ENCODE measurements at regions not wholly inside any gene's neighbourhood (a gene's known extent, or its start where the extent isn't known, plus 50 kb on each side); places are given as distances from the start of the nearest gene placed in this dataset.

DNA sequence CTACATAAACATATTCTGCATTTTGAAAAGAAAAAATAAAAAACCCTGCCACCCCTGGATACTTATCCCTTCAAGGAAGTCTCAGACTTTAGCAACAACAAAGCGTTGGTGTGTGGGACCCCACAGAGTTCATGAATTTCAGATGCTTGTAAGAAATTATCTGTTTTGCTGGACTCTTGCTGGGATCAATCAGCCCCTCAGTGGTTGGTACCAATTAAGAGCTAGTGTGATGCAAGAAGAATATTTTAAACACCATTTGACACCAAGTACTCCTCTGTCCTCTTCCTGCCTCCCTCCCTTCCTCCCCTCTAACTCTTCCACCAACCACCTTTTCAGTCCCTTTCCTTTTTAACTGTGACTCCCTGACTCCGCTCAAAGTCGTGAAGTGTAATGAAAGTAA is 51.5 kb downstream of the SST start:
- DNase-seq, result no peak

DNA sequence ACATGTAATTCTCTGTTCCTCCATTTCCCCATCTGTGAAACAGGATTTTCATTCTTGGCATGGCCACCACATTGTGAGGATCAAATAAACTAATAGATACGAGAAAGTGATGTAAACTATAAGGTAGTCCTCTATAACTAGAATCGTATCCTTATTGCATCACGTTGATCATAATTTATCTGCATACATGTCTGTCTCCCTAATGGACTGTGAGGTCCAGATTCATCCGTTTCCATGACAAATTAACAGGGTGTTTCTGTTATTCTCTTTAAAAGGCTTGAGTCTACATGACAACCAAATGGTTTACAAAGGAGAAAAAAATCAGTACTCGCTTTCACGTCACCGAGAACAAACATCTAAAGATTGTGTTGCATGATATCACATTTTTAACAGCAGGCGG is 53.0 kb downstream of the SST start:
- DNase-seq, result no peak

DNA sequence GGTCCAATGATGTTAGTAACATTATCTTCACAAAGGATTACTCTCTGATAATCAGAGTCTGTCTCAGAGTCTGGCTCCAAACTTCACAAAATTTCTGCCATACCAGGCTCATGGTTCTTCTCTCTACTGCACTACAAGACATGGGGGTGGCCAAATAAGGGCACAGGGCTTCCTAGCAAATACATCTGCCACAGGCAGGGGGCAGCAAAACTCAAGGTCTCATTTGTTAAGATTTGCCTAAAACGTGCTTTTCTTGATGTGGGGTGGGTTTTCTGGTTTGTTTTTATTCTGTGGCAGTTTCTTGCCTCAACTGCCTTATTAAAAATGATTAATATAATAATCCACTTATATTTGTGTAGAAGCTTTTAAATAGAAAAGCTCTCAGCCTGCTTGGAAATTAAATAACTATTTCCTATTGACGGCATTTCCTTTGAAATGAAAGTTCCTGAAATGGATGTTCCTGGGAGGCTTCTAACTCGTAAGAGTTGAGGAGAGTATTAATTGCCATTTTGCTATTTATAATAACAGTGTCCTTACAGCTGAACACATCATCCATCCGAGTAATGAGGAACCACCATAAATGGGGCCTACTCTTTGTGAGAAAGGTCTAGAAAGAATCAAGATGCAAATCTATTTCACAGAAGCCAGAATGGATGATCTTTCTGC is 53.8 kb downstream of the SST start:
- DNase-seq, result peak; percentile 41

DNA sequence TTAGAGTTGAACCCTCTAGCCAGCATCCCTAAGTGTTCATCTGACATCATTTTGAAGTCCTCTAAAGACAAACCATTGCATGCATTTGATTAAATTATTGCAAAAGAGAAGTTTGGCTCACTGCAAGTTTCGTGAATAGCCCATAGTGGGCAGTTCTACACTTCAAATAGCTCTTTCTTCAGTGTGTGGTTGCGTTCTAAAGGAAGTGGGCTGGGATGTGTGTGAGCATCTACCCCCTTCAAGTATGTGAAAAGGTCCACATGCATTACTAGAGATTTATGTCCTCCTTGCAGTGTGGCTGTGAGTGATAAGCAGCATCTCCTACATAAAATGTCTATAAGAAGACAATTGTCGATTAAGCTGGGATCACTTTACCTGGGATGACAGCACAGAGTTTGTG is 54.6 kb downstream of the SST start:
- DNase-seq, result no peak

DNA sequence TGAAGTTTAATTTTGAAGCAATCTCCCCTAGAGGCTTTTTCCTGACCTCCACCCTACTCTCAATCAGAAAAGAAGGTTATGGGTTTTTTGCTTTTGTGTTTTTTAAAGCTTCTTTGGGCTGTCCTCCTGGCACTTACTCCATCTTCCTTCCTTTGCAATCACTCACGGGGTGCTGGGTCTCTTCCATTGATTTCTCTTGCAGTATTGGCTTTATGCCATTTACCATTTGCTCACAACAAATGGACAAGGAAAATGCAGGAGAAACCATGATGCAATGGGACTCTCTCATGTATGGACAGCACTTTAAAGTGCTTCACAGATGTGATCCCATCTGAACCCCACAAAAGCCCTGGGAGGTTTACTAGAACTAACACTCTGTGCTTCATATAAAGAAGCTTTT is 57.5 kb downstream of the SST start:
- no peak for DNase-seq

DNA sequence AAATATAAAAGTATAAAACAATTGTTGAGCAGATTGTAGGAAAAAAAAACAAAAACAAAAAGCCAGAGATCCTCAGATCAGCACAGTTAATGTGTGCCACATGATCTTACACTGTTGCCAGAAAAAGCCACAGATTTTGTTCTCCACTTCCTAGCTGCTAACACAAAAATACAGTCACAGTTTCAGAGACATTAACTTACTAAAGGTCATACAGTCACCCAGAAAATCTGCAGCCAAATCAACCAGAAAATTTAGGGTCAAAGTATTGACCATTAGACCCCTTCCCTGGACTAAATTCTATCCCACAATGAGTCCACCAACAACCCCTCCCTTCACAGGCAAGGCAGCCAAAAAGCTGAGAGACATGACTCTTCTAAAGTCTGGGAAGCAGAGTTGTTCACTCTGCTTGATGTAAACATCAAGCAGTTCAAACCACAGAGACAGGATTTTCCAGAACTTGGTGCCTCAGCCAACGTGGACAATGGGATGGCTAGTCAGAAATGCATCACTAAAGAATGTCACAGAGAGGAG is 59.1 kb downstream of the SST start:
- no peak for DNase-seq

DNA sequence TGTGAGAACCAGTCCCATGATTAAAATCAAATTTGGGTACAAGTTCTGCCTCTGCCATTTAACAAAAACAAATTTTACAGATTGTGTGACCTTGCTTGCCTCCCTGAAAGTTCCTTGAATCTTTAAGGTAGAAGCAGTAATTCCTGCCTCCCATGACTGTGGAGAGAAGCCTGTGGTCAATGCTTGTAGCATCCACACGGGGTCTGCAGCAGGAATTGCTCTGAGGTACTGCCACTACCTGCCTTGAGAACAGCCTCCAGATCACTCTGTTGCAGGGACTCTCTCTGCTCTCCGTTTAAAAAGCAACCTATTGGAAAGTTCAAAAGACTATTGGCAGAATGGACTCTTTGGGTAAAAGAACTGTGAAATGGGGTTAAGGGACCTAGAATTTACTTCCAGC is 75.9 kb downstream of the SST start:
- no peak for DNase-seq

DNA sequence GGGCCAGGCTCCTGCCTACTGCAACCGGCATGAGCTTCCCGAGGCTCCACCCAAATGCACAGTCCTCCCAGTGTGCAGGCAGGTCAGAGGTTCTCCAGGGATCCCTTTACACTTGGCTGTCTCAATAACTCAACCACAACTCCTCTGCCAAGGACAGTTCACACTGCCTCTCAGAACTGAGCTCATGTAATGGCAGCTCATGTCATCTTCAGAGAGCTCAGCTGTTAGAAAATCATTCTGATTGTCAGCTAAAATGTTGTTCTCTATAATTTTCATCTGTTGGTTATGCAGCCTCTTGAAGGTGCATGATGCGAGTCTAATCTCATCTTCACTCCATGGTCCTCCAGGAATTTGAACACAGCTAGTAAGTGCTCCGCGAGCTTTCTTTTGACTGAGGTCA is 76.7 kb downstream of the SST start:
- no peak for DNase-seq

DNA sequence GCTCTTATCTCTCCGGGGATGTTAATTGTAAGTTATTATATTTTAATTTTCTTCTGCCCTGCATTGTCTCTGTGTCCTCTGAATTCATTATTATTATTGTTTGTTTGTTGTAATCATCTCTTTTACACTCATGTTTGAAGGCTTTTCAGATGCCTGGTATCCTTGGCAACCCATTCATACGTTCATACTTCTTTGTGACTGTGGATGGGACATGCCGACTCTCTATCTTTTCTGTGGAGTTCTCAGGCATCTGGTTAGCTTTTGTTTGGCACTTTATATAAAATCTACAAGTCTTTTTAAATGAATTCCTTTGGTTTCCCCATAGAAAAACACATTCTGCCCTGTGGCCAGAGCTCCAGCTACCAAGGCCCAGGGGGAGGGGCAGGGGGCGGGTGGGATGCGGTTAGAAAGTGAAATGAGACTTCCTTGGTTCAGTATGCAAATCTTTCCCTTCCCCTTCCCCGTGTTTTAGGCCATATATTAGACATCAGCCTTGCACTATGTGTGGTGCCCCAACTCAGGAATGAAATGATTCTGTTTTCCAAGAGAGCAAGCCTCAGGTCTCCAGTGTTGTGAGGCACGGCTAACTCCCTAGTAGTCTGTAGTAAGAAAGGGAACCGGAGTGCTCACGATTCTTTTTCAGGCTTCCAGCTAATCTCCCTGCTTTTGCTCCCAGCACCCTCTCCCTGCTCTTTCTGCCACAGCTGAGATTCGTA is 79.2 kb downstream of the SST start:
- DNase-seq, result no peak

DNA sequence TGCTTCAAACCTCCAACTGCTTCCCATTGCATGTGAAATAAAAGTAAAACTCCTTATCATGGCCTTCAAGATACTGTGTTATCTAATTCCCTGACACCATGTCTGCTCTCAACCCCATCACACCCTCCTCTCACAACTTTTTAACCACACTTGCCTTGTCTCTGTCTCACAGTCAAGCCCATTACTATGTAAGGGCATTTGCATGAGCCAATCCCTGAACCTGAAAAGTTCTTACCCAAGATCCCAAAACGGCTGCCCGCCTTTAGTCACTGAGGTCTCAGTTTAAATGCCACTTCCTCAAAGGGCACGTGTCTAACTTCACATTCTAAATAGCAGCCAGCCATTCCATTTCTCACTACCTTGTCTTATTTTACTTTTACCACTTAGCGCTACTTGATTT is 83.1 kb downstream of the SST start:
- DNase-seq, result no peak

DNA sequence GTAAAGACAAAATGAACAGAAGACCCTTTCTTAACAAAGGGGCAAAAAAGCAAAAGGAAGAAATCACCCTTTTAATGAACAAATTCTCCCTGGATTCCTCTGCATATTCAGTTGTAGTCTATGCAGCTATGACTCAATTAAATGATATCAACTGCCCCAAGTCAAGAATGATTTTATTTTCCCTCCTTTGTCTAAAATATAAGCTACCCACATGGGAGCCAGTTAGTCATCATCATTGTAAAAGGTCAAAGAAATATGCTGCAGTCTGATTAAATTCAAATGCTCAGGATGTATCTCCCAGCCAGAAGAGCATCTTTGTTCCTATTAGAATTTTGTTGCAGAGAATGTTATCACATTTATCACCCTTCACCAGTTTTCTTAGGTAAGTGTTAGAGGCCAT is 84.0 kb downstream of the SST start:
- DNase-seq, result no peak

DNA sequence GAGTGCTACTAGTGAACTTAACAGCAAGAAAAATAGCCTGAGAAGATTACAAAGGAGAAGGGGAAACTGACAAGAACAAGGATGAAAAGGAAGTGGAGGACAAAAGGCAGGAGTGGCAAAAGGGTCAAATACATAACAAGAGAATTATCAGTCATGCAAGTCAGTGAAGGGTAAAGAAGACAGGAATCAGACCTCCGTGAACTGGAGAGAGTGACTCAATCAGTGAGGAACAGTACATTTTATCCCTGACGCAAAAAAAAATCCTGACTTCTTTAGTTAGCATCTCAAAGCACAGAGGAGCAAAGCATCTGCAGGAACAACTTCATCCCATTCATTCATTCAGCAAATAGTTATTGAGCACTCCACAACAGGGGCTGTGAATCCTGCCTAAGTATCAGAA is 97.8 kb downstream of the SST start:
- no peak for DNase-seq

DNA sequence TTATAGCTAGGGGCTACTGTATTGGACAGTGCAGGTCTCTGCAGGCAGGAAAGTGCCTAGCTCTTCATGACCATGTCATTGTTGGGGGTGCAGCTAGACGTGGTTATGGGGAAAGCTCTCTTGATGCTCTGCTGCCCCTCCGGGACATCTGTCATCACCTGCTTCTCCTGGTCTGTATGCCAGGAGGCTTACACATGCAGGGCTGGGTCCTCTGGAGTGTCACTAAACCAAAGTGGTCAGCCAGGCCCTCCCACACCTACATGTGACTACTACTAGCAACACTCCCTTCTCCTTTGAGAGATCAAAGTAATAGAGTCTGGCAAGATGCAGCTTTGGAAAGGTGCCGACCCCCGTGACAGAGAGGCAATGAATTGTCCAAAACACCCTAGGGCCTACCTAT is 98.5 kb downstream of the SST start:
- DNase-seq, result no peak

DNA sequence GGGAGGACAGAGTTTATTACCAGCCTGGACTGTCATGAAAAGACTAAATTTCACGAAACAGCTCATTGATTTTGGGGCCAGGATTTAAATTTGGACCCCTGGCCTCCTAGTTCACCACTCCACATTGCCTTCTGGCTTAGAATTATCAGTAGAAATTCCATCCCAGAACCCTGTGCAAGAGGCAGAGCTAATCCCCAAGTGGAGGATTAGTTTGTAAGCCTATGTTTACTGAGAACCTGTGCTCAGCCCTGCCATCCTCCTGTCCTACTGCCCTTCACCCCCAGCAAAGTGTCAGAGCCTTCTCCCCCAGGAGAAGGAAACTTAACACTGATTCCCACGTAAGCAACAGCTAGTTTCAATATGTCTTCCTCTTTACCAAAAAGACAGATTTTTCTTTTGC is 99.4 kb downstream of the SST start:
- no peak for DNase-seq

DNA sequence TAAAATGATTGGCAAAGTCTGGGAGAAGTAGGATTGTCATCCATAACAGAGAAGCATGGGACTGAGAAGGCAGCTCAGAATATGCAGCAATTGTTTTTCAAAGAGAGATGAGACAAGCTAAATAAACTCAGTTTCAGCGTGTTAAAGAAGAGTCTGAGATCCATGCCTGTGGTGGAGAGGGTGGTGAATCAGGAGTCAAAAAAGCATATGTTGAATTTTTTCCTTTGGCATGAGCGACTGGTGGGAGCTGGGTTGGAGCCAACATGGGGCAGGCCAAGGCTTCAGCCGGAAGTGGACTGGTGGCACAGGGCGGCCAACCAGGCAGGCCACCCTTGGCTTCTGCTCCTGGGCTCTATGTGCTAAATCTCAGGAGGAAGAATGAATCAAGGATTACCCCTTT is 102.0 kb downstream of the SST start:
- DNase-seq, result no peak

DNA sequence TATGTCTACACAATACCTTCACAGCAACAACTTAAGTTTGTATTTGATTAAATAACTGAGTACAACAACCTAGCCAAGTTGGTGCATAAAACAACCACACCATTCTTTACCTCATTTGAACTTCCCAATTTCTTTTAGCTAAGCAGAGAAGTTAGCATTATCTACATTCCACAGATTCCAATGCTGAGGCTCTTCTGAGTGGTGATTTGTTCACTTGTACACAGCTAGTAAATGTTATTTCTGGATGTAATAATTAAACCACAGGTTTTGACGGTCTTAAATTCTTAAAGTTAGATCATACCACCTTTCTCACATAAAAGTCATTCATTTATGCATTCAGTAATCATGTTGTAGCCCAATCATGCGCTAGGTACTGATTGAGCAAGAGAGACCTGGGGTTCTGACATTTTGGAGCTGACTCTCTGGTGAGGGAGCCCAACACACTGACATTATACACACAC is 102.5 kb downstream of the SST start:
- DNase-seq, result no peak

DNA sequence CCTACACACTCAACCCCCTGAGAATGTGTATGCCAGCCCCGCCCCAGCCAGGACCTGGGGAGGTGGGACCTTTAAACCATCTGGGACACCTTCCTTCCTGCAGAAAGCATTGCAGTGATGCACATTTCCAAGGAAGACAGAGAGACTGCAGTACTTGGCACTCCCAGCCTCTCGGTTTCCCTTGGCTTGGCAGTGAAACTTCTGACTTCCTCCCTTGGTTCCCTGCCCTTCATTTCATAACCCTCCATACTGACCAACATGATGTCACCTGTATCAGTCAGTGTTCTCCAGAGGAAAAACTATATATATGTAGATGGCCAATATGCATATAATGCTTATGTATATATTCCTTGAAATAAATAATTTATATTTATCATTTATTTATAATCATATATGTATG is 103.2 kb downstream of the SST start:
- DNase-seq, result no peak

DNA sequence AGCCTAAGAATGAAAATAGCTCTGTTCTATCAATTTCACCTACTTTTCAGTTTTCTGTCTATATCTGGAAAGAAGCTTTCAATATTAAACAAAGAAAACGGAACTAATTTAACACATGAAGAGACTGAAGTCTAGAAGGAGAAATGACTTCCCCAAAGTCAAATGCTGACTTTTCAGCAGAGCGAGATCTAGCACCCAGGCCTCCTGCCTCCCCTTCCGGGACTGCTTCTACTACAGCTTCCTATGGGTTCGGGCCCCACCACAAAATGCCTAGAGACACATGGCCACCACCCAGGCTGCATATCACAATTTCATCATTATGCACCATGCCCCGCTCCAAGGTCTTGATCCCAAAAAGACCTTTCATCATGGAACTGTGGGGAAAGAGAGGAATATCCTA is 104.5 kb downstream of the SST start:
- DNase-seq, result no peak

DNA sequence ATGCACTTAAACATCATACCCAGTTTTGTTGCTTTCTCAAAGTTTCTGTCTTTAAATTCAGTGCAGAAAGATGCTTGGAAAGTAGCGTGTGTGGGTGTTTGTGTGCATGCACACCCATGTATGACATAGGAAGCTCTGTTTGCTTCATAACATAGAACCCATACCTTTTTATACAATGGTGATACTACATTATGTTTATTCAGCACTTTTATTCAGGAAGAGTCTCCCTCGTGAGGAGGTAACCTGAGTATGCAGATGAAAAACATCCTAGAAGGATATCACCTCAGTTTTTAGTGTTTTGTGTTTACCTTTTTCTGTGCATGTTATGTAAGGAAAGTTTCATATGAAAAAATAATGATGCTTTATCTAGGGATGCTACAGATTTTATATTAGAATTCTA is 111.2 kb downstream of the SST start:
- no peak for DNase-seq

DNA sequence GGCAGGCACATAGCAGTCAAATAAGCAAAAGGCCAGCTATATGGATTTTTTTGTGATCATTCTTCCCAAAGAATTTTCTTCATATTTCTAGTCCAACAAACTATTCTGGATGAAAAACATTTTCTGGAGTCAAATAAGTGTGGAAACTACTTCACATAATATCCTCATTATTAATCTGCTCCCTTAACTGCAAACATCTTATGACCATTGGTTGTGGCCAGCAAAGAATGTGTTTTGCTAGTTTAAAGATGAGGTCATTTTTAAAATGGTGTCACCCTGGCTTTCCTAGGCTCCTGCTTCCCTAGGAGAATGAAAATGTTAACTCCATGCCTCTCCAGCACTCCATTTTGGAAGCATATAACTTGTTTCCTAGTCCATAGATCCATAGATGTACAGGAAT is 118.8 kb downstream of the SST start:
- no peak for DNase-seq

DNA sequence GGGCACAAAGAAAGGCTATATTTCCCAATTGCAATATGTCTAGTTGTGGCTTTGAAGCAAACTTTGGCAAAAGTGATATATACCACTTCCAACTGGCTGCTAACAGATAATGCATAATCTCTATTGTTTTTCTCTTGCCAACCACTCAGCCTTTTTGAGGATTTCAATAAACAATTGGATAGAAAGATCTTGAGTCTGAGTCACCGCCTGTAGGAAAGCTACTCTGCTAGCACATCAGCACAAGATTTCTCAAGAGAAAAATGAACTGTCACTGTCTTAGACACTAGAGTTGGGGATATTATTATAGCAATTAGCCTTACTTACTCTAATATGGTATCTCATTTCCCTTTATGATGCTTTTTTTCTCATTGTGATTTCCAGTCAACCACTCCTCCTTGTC is 119.7 kb downstream of the SST start:
- DNase-seq, result no peak

DNA sequence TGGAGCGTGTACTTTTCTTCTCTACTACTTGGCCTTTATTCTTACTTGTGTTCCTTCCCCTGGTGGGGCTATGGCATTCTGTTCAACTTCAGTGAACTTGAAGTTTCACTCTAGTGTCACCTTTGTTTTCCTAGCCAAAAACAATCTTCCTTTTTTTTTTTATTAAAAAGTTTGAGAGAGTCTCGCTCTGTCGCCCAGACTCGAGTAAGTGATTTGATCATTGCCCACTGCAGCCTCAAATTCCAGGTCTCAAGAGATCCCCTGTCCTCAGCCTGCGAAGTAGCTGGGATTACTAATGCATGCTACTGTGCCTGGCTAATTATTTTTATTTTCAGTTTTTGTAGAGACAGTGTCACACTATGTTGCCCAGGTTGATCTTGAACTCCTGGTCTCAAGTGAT is 124.8 kb downstream of the SST start:
- DNase-seq, result no peak

DNA sequence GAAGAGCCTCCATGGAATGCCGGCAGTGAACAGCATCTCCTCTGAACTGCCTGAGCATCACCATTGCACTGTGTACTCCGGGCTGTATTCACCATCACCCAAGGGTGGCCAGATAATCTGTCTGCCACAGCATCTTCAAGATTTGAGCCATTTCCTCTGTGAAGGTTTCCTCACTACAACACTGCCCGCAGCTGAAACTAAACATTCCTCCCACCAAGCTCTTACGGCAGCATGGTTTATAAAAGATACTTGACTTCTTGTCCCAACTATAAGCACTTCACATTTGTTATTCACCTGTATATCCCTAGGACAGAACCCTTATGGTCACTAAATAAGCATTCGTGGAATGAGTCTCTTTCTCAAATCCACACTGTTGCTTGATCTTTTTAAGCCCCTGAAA is 125.9 kb downstream of the SST start:
- no peak for DNase-seq

DNA sequence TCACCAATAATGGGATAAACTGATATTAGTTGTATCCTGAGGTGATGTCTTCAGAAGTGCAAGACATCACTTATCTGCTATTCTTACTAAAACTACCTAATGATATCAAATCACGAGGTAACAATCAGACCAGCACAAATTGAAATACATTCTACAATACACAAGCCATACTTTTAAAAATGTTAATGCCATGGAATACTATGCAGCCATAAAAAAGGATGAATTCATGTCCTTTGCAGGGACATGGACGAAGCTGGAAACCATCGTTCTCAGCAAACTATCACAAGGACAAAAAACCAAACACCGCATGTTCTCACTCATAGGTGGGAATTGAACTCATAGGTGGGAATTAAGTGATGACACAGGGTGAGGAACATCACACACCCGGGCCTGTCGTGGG is 129.3 kb downstream of the SST start:
- DNase-seq, result no peak

DNA sequence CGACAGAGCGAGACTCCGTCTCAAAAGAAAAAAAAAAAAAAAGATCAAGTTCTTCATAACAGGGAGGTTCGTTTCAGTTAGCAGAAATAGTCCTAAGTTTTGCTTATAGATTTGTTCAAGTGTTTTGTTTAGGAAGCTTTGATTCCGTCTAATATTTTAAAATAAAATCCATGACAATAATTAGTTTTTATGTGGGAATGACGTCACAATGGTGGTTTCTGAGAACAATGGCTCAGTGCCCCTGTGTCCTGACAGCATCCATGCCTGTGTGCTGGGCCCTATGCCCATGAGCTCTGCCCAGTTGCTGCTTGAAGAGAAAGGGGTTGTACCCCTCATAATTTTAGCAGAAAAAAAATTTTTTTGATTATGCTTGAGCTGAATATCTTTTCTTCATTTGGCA is 134.0 kb downstream of the SST start:
- no peak for DNase-seq
